ENCODE measurements at regions not wholly inside any gene's neighbourhood (a gene's known extent, or its start where the extent isn't known, plus 50 kb on each side); places are given as distances from the start of the nearest gene placed in this dataset.
"Not testable (repeated sequence)": the region's sequence is repeated elsewhere in the genome, so short reads cannot be mapped to it uniquely, and the experiment has no call there.

GRCh38 chr13:58341318-58341717 lies 709.8 kb downstream of the PCDH17 start:
- Histone ChIP-seq H3K18ac (ENCODE audit: low read length) (no peak overlapping the region), H4K12ac (ENCODE audit: low read depth, low read length) (no peak overlapping the region), H3K4me1 (ENCODE audit: control insufficient read depth in 1 of 2, insufficient read depth in 2 of 2, low read length in 2 of 2) (no peaks in the 10 kb centered on the region), H3K79me2 (ENCODE audit: control insufficient read depth, insufficient read depth, low read length, poor library complexity) (no peaks in the 10 kb centered on the region), H3K23ac (ENCODE audit: low read length) (no peak overlapping the region), H3K27ac (ENCODE audit: low read depth, low read length) (no peak overlapping the region), H3K79me1 (ENCODE audit: low read length) (no peaks in the 10 kb centered on the region), H2BK5ac (ENCODE audit: low read depth, low read length, poor library complexity) (no peak overlapping the region), H2BK12ac (ENCODE audit: low read length) (no peak overlapping the region), H3K4me2 (ENCODE audit: low read length) (no peak overlapping the region), H2BK120ac (ENCODE audit: insufficient read depth, low read length, poor library complexity) (no peak overlapping the region), H3K27me3 (ENCODE audit: insufficient read depth, low read length) (no peaks in the 10 kb centered on the region), H3K4me3 (ENCODE audit: low read depth, low read length) (no peak overlapping the region), H3K4ac (ENCODE audit: low read depth, low read length) (no peak overlapping the region), H3K9ac (ENCODE audit: low read length) (no peak overlapping the region), H4K91ac (ENCODE audit: low read depth, low read length) (no peak overlapping the region), H3K14ac (ENCODE audit: low read length) (no peak overlapping the region), H2AFZ (ENCODE audit: insufficient read depth, low read length, poor library complexity) (no peak overlapping the region), H2AK5ac (ENCODE audit: low read length) (no peak overlapping the region), H3K36me3 (ENCODE audit: control insufficient read depth in 1 of 2, insufficient read depth in 2 of 2, low read length in 2 of 2) (no peaks in the 10 kb centered on the region), H3K9me3 (ENCODE audit: insufficient read depth, low read depth, low read length) (no peaks in the 10 kb centered on the region), H4K8ac (ENCODE audit: low read depth, low read length) (no peak overlapping the region)
- no CpG with 5 or more reads among the region's 1 CpG for WGBS (ENCODE audit: extremely low coverage, insufficient coverage, insufficient read length)
- DNase-seq: no peak

GRCh38 chr13:58343076-58343475 lies 711.5 kb downstream of the PCDH17 start:
- H2BK5ac ChIP-seq (ENCODE audit: low read depth, low read length, poor library complexity): no peak overlapping the region
- H2AK5ac ChIP-seq (ENCODE audit: low read length): no peak overlapping the region
- H3K4me1 ChIP-seq (ENCODE audit: control insufficient read depth in 1 of 2, insufficient read depth in 2 of 2, low read length in 2 of 2): no peaks in the 10 kb centered on the region
- H3K27me3 ChIP-seq (ENCODE audit: insufficient read depth, low read length): no peaks in the 10 kb centered on the region
- no peak overlapping the region for H4K12ac ChIP-seq (ENCODE audit: low read depth, low read length)
- H4K91ac ChIP-seq (ENCODE audit: low read depth, low read length): no peak overlapping the region
- H3K4me2 ChIP-seq (ENCODE audit: low read length): no peak overlapping the region
- no peaks in the 10 kb centered on the region for H3K9me3 ChIP-seq (ENCODE audit: insufficient read depth, low read depth, low read length)
- no peak overlapping the region for H3K23ac ChIP-seq (ENCODE audit: low read length)
- DNase-seq: no peak
- no peaks in the 10 kb centered on the region for H3K79me1 ChIP-seq (ENCODE audit: low read length)
- no peak overlapping the region for H4K8ac ChIP-seq (ENCODE audit: low read depth, low read length)
- no peak overlapping the region for H3K9ac ChIP-seq (ENCODE audit: low read length)
- no CpG with 5 or more reads among the region's 3 CpGs for WGBS (ENCODE audit: extremely low coverage, insufficient coverage, insufficient read length)
- H2AFZ ChIP-seq (ENCODE audit: insufficient read depth, low read length, poor library complexity): no peak overlapping the region
- H3K27ac ChIP-seq (ENCODE audit: low read depth, low read length): no peak overlapping the region
- H2BK120ac ChIP-seq (ENCODE audit: insufficient read depth, low read length, poor library complexity): no peak overlapping the region
- no peak overlapping the region for H3K4ac ChIP-seq (ENCODE audit: low read depth, low read length)
- H2BK12ac ChIP-seq (ENCODE audit: low read length): no peak overlapping the region
- H3K14ac ChIP-seq (ENCODE audit: low read length): no peak overlapping the region
- no peaks in the 10 kb centered on the region for H3K36me3 ChIP-seq (ENCODE audit: control insufficient read depth in 1 of 2, insufficient read depth in 2 of 2, low read length in 2 of 2)
- no peak overlapping the region for H3K18ac ChIP-seq (ENCODE audit: low read length)
- no peak overlapping the region for H3K4me3 ChIP-seq (ENCODE audit: low read depth, low read length)
- H3K79me2 ChIP-seq (ENCODE audit: control insufficient read depth, insufficient read depth, low read length, poor library complexity): no peaks in the 10 kb centered on the region

GRCh38 chr13:58352100-58352499 lies 720.6 kb downstream of the PCDH17 start:
- not testable (repeated sequence) for H2BK12ac ChIP-seq (ENCODE audit: low read length); H3K79me2 ChIP-seq (ENCODE audit: control insufficient read depth, insufficient read depth, low read length, poor library complexity); H2BK5ac ChIP-seq (ENCODE audit: low read depth, low read length, poor library complexity); H2AFZ ChIP-seq (ENCODE audit: insufficient read depth, low read length, poor library complexity); H3K4ac ChIP-seq (ENCODE audit: low read depth, low read length); H2BK120ac ChIP-seq (ENCODE audit: insufficient read depth, low read length, poor library complexity); H3K27me3 ChIP-seq (ENCODE audit: insufficient read depth, low read length); H3K4me2 ChIP-seq (ENCODE audit: low read length); H3K18ac ChIP-seq (ENCODE audit: low read length); H3K4me3 ChIP-seq (ENCODE audit: low read depth, low read length); DNase-seq; H3K27ac ChIP-seq (ENCODE audit: low read depth, low read length); H4K12ac ChIP-seq (ENCODE audit: low read depth, low read length); H3K79me1 ChIP-seq (ENCODE audit: low read length); H4K91ac ChIP-seq (ENCODE audit: low read depth, low read length); H2AK5ac ChIP-seq (ENCODE audit: low read length); H3K14ac ChIP-seq (ENCODE audit: low read length); H3K4me1 ChIP-seq (ENCODE audit: control insufficient read depth in 1 of 2, insufficient read depth in 2 of 2, low read length in 2 of 2); H3K36me3 ChIP-seq (ENCODE audit: control insufficient read depth in 1 of 2, insufficient read depth in 2 of 2, low read length in 2 of 2); H3K9me3 ChIP-seq (ENCODE audit: insufficient read depth, low read depth, low read length); H3K9ac ChIP-seq (ENCODE audit: low read length); H4K8ac ChIP-seq (ENCODE audit: low read depth, low read length); H3K23ac ChIP-seq (ENCODE audit: low read length)
- WGBS (ENCODE audit: extremely low coverage, insufficient coverage, insufficient read length): no CpG with 5 or more reads among the region's 9 CpGs

- Histone ChIP-seq H3K14ac (ENCODE audit: low read length) (no peak overlapping the region), H3K79me1 (ENCODE audit: low read length) (no peaks in the 10 kb centered on the region), H2AFZ (ENCODE audit: insufficient read depth, low read length, poor library complexity) (no peak overlapping the region), H4K8ac (ENCODE audit: low read depth, low read length) (no peak overlapping the region), H3K4me3 (ENCODE audit: low read depth, low read length) (no peak overlapping the region), H3K9ac (ENCODE audit: low read length) (no peak overlapping the region), H2BK5ac (ENCODE audit: low read depth, low read length, poor library complexity) (no peak overlapping the region), H3K18ac (ENCODE audit: low read length) (no peak overlapping the region), H3K9me3 (ENCODE audit: insufficient read depth, low read depth, low read length) (no peaks in the 10 kb centered on the region), H2AK5ac (ENCODE audit: low read length) (no peak overlapping the region), H2BK12ac (ENCODE audit: low read length) (no peak overlapping the region), H3K23ac (ENCODE audit: low read length) (no peak overlapping the region), H3K79me2 (ENCODE audit: control insufficient read depth, insufficient read depth, low read length, poor library complexity) (no peaks in the 10 kb centered on the region), H4K91ac (ENCODE audit: low read depth, low read length) (no peak overlapping the region), H3K27ac (ENCODE audit: low read depth, low read length) (no peak overlapping the region), H3K4me1 (ENCODE audit: control insufficient read depth in 1 of 2, insufficient read depth in 2 of 2, low read length in 2 of 2) (no peaks in the 10 kb centered on the region), H2BK120ac (ENCODE audit: insufficient read depth, low read length, poor library complexity) (no peak overlapping the region), H3K36me3 (ENCODE audit: control insufficient read depth in 1 of 2, insufficient read depth in 2 of 2, low read length in 2 of 2) (no peaks in the 10 kb centered on the region), H3K4me2 (ENCODE audit: low read length) (no peak overlapping the region), H3K27me3 (ENCODE audit: insufficient read depth, low read length) (no peaks in the 10 kb centered on the region), H4K12ac (ENCODE audit: low read depth, low read length) (no peak overlapping the region), H3K4ac (ENCODE audit: low read depth, low read length) (no peak overlapping the region)
- WGBS (ENCODE audit: extremely low coverage, insufficient coverage, insufficient read length): no CpG with 5 or more reads among the region's 5 CpGs
- no peak for DNase-seq
Observed at GRCh38 chr13:58369936-58370335, 738.4 kb downstream of the PCDH17 start.

Measured in trophoblast cell (in vitro differentiated cells and primary cell).